SH-SY5Y (cell line): ENCODE measurements at regions not wholly inside any gene's neighbourhood (a gene's known extent, or its start where the extent isn't known, plus 50 kb on each side); places are given as distances from the start of the nearest gene placed in this dataset.

Source experiments
- GATA2 ChIP-seq: IDR thresholded peaks from 2 replicates; pipeline ENCODE4 v1.6.1; 2011; ENCODE audit warnings: mild to moderate bottlenecking, low read depth, low read length
- GATA3 ChIP-seq: IDR thresholded peaks from 2 replicates; pipeline ENCODE4 v1.6.1; 2011; ENCODE audit warnings: low read depth, mild to moderate bottlenecking, low read length, moderate library complexity

GRCh38 chr6:140601021-140601808 is 1226.8 kb upstream of the CITED2 start:
- TF ChIP-seq GATA3 = no peak
- no peak for TF ChIP-seq GATA2
